Ovary (tissue), 7 donors: ENCODE measurements at regions not wholly inside any gene's neighbourhood (a gene's known extent, or its start where the extent isn't known, plus 50 kb on each side); places are given as distances from the start of the nearest gene placed in this dataset.

ENCODE experiments used
- DNase-seq, 5 donors: peaks; one replicate each; pipeline ENCODE4 v3.0.0-alpha.2; 2019 to 2020
- H3K27ac ChIP-seq, 2 donors: fragments of 200-600 bp; one replicate each; pipeline versions ENCODE4 v1.5.1 to v1.8.0; 2019 to 2022
- H3K27me3 ChIP-seq: fragments of 200-600 bp; one replicate; pipeline ENCODE4 v1.8.0; 2022
- H3K36me3 ChIP-seq: fragments of 200-600 bp; sonication (generic); one replicate; pipeline ENCODE4 v1.5.1; 2019
- H3K4me1 ChIP-seq: one replicate; pipeline ENCODE4 v1.8.1; 2013; ENCODE audit warnings: mild to moderate bottlenecking, moderate library complexity; ENCODE audit not compliant: insufficient read depth
- H3K4me3 ChIP-seq: fragments of 200-600 bp; sonication (generic); one replicate; pipeline ENCODE4 v1.5.1; 2017
- H3K9me3 ChIP-seq, 2 donors: fragments of 200-600 bp in 1 of 2; sonication (generic) in 1 of 2; one replicate each; pipeline versions ENCODE4 v1.5.1 to v1.8.1; 2013 to 2019; ENCODE audit warnings: mild to moderate bottlenecking in 1 of 2, moderate library complexity in 1 of 2
- EP300 ChIP-seq: sonication (generic); formaldehyde crosslinking; IDR thresholded peaks from one replicate; pipeline ENCODE4 v1.6.1; 2017; ENCODE audit warnings: antibody characterized with exemption
- POLR2A ChIP-seq: fragments of 450-650 bp; IDR thresholded peaks from one replicate; pipeline ENCODE4 v1.6.1; 2017; ENCODE audit warnings: antibody characterized with exemption, mild to moderate bottlenecking, moderate library complexity
- WGBS, 3 donors: extraction: QIAGEN DNeasy Blood & Tissue Kit in 1 of 3; methylation state at CpG; one replicate each; pipeline versions ENCODE4 v1.1.5 to v1.1.7; 2013 to 2017; 5-methylcytosine and 5-hydroxymethylcytosine counted together
- intact Hi-C, 4 donors: fragments of 100-400 bp; cut with DNase I; formaldehyde crosslinking; loops; one replicate each; pipeline versions ENCODE4 v1.11.0 to v1.15.1; 2022 to 2023
- TF ChIP-seq, protein P1 (sequence below), 3 donors: fragments of 450-650 bp in 2 of 3; fragments of 200-600 bp in 1 of 3; IDR thresholded peaks; one replicate each; pipeline versions ENCODE4 v1.5.1 to v1.8.0; 2016 to 2022; ENCODE audit warnings: antibody characterized with exemption in 3 of 3, mild to moderate bottlenecking in 1 of 3
- donor health status: DM: no; HTN: no; CAD: no; lungs with moderate emphysema.
- donor health status: DM: no; HTN: no; CAD: no.
- donor health status: Bipolar disorder and iron deficiency.
- donor health status: DM: no; HTN: no; CAD: no.
- donor health status: DM: yes; HTN: yes; CAD: no.

DNA sequence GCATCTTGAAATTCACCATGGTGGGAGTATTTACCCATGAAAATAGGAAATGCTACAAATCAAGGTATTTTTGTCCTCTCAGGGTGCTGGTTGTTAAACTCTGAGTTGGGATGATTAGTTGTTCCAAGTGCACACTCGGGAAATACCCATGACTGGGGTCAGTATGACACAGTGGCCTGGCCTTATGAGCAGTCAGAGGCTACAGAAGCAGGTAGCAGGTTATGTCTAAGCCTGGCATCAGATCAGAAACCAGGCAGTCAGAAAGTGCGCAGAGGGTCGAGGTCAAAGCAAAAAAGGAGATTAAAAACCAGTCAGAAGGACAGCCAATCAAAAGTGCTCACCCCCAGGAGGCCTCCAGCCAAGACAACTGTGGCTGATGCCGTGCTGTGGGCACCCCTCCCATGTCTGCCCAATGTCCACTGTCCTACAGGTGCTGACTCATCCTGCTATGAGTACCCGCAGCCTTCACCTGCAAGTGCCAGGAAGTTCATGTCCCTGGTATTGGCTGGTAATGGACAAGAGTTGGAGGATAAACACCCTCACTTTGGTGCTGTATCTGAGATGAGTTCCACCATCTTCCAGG, 117.4 kb upstream of the SLC24A3 start:
- WGBS, 3 donors = 76 to 83% (median 76%) methylated on average over 5 of the region's 5 CpGs
- no peak for TF ChIP-seq POLR2A
- TF ChIP-seq EP300 = no peak
- intact Hi-C loops = no loop called here

DNA sequence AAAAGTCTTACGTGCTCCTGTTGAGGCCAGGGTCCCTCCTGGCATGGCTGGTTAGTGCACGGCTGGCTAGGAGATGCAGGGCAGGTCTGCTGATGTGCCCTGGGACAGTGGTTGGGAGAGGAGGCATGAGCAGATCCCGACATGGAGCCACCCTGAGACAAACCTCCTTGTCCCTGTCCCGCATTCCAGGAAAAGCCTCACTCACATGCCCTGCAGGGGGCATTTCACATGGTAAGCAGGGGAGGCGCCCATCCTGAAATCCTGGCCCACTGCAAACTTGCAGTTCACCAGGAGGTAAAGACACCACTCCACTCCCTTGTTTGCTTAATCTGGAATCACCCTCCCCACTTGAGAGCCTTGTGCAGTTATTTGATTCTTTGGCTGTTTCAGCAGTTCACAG, 116.7 kb upstream of the SLC24A3 start:
- Histone ChIP-seq H3K36me3 (no peaks in the 10 kb centered on the region), H3K4me3 (no peak overlapping the region), H3K9me3 (no peaks in the 10 kb centered on the region), H3K27ac (no peak overlapping the region), H3K27me3 (no peaks in the 10 kb centered on the region), H3K4me1 (no peaks in the 10 kb centered on the region)
- 76 to 84% (median 77%) methylated on average over 5 of the region's 5 CpGs for WGBS, 3 donors
- TF ChIP-seq EP300 (no peak), POLR2A (no peak)
- TF ChIP-seq, protein P1, sequence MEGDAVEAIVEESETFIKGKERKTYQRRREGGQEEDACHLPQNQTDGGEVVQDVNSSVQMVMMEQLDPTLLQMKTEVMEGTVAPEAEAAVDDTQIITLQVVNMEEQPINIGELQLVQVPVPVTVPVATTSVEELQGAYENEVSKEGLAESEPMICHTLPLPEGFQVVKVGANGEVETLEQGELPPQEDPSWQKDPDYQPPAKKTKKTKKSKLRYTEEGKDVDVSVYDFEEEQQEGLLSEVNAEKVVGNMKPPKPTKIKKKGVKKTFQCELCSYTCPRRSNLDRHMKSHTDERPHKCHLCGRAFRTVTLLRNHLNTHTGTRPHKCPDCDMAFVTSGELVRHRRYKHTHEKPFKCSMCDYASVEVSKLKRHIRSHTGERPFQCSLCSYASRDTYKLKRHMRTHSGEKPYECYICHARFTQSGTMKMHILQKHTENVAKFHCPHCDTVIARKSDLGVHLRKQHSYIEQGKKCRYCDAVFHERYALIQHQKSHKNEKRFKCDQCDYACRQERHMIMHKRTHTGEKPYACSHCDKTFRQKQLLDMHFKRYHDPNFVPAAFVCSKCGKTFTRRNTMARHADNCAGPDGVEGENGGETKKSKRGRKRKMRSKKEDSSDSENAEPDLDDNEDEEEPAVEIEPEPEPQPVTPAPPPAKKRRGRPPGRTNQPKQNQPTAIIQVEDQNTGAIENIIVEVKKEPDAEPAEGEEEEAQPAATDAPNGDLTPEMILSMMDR (IDR thresholded peaks at IDR 0.05) = no peak
- DNase-seq = no peak
- intact Hi-C loops = no loop called here

More for the DNA sequence above, 117.4 kb upstream of the SLC24A3 start:
- Histone ChIP-seq H3K27me3 (no peaks in the 10 kb centered on the region), H3K4me1 (no peaks in the 10 kb centered on the region), H3K4me3 (no peak overlapping the region), H3K9me3 (no peaks in the 10 kb centered on the region), H3K27ac (no peak overlapping the region), H3K36me3 (no peaks in the 10 kb centered on the region)
- no peak for DNase-seq

DNA sequence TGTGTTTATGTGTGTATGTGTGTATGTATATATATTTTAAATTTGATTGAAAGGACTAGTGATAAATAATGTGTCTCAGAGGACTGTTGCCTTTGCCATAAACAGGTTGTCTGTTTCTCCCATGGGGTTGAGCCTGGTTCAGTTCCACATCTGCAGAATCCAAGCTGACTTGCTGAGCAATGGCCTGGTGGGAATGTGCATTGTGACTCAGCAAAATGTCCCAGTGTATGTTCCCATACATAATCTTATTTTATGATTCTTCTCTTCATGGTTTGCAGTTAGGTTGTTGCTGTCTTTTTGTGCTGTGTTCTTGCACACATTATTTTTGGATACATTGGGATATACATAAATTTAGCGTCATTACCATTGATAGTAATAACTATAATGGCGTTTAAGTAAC, 115.6 kb upstream of the SLC24A3 start:
- Histone ChIP-seq H3K36me3 (no peaks in the 10 kb centered on the region), H3K9me3 (no peaks in the 10 kb centered on the region), H3K27me3 (no peaks in the 10 kb centered on the region), H3K4me3 (no peak overlapping the region), H3K4me1 (no peaks in the 10 kb centered on the region), H3K27ac (no peak overlapping the region)
- intact Hi-C loops = no loop called here
- TF ChIP-seq POLR2A (no peak), EP300 (no peak)
- TF ChIP-seq, protein P1 (IDR thresholded peaks at IDR 0.05) = no peak
- DNase-seq = no peak
- WGBS, 3 donors = 89 to 93% (median 90%) methylated on average over 2 of the region's 2 CpGs

DNA sequence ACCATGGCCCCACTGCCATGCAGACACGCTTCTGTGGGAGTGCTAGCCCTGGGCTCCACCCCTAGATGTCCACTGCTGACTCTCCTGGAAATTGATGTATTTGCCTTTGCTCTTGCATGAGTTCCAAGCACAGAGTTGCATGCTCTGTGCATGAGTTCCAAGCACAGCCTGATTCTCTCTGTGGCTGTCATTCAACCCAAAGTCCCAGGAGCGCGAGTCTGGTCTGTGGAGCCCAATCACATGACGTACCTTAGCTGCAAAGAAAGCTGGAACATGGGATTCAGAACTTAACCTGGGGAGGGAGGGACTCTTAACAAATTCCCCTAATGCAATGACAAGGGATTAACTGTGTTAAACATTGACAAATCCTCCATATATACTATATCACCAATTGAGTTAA, 114.3 kb upstream of the SLC24A3 start:
- TF ChIP-seq, protein P1 (IDR thresholded peaks at IDR 0.05) = no peak
- no peak for TF ChIP-seq EP300
- TF ChIP-seq POLR2A = no peak
- no peak for DNase-seq
- no peaks in the 10 kb centered on the region for H3K4me1 ChIP-seq
- H3K36me3 ChIP-seq = no peaks in the 10 kb centered on the region
- WGBS, 3 donors = 87 to 90% (median 88%) methylated on average over 4 of the region's 4 CpGs
- H3K9me3 ChIP-seq = no peaks in the 10 kb centered on the region
- no peak overlapping the region for H3K4me3 ChIP-seq
- H3K27ac ChIP-seq = no peak overlapping the region
- no peaks in the 10 kb centered on the region for H3K27me3 ChIP-seq
- intact Hi-C loops = no loop called here

DNA sequence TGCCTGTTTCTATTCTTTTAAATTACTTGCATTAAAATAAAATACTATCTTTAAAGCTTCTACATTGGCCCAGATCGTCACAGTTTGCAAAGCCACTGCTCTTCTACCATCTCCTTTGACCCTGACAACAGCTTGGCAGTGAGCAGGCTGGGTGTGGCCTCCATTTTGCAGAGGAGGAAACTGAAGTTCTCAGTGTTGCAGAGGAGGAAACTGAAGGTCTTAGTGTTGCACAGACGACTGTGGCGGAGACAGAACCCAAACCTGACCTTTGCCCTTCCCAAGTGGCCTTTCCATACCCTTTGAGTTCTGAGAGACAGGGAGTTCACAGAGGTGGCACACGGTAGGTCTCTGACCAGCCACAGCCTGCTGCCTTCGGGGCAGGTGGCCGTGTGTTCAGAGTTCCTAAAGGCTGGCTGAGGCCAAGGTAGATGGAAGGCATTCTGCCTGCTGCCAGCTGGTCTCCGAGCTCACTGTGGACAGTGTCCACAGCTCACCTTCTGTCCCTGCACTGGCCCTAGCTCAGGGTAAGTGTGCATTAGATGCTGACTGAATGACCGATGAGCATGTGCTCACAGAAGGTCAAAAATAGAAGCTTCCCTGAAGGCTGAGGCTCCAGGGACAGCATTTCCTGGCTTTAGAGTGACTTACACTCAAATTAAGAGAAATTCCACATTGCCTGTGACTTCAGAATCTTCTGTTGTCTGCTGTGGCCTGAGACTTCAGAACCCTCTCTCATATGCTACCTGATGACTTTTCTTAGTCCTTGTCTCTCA, 113.5 kb upstream of the SLC24A3 start:
- intact Hi-C loops = no loop called here
- TF ChIP-seq POLR2A (no peak), EP300 (no peak)
- TF ChIP-seq, protein P1 (IDR thresholded peaks at IDR 0.05) = no peak
- Histone ChIP-seq H3K27ac (no peak overlapping the region), H3K9me3 (no peaks in the 10 kb centered on the region), H3K27me3 (no peaks in the 10 kb centered on the region), H3K4me3 (no peak overlapping the region), H3K4me1 (no peaks in the 10 kb centered on the region), H3K36me3 (no peaks in the 10 kb centered on the region)
- no peak for DNase-seq
- 77 to 80% (median 78%) methylated on average over 8 of the region's 8 CpGs for WGBS, 3 donors
